GM19328 (cell line): ENCODE measurements at regions not wholly inside any gene's neighbourhood (a gene's known extent, or its start where the extent isn't known, plus 50 kb on each side); places are given as distances from the start of the nearest gene placed in this dataset.

Experiments
- ATAC-seq: cut with Tn5 transposase; IDR thresholded peaks from one replicate; pipeline ENCODE4 v1.9.1; 2021; ENCODE audit warnings: mild to moderate bottlenecking, moderate library complexity; ENCODE audit not compliant: unreplicated experiment

DNA sequence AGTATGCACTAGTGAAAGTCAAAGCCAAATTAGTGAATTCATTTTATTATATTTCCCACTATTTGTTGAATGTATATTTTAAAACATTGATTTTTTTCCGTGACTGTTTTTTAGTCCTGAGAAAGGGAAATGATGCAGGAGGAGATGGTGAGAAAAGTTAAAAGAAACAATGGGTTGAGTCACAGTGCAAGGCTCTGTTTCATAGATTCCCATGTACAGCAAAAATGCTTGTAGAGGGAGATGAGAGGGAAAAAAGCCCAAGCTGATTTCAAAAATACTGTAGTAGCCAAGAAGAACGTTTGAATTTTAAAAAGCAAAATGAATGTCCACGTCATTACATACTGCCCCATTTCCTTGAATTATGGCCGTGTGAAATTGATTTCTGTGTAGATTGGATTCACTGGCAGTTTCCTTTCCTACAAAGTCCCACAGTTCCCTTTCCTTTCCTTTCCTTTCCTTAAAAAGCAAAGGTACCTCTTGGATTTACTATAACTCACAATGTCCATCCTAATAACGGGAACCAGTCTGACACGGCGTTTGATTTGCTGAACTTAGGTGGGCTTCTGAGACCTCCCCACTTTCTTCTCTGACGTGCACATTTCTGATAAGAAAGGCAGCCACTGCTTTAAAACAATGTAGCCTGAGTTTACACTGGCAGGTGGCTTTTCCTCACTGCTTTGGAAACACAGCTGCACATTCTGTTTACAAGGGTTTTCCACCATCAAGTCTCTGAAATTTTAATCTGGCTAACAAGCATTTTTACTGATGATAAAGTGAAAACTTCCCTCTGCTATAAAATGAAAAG is 63.7 kb downstream of the SPCS3 start:
- ATAC-seq, result no peak

- ATAC-seq, result no peak
These were observed 65.8 kb downstream of the SPCS3 start for GRCh38 chr4:176385601-176386000.

- no peak for ATAC-seq
These were observed 67.8 kb downstream of the SPCS3 start for GRCh38 chr4:176387571-176387970.

DNA sequence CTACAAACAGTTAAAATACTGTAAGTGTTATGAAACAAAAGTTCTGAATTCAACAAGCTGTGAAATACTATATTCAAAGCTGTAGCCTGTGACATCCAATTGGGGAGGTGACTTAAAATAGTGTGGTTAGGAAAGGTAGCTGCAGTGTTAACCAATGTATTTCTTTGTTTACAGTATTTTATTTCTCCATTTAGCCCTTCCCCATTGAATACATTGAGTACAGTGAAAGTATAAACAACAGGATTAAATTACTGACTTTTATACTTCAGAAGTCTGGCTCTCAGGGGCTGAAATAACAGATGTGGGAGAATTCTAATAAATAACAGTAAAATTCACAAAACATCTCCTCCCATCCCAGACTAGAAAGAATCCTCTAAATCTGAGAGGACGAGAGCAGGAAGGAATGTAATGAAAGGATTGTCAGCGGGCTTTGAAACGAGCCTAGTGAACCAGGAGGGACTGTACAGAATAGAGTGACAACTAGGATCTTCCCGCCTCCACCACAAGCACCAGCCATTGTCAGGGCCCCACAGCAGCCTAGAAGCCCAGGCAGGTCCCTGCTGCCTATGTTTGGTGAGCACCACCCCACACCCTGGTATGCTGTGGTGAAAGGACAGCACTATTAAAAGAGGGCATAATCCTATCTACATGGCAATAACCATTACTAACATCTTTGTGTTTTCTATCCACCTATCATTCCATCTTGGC is 73.7 kb downstream of the SPCS3 start:
- no peak for ATAC-seq

GRCh38 chr4:176400816-176401461 is 81.2 kb downstream of the SPCS3 start:
- ATAC-seq, result no peak

- no peak for ATAC-seq
These were observed 84.9 kb downstream of the SPCS3 start for GRCh38 chr4:176404621-176405020.

- ATAC-seq, result no peak
These were observed 86.5 kb downstream of the SPCS3 start for GRCh38 chr4:176406297-176406696.

DNA sequence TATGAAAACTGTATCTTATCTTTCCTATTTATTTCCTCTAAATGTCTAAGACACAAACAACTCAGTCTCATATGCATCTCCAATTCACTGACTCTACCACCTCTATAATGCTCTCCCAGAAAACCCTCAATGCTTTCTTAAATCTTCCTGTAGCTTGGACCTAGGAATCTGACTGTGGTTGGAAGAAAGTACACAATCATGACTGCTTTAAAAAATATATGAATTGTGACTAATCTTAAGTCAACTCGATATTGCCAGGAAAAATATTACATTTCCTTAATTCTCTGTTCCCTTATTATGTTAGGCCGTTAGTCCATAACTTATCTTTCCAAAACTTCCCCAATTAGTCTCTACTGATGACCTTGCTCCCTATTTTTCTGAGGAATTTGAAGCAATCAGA is 87.0 kb downstream of the SPCS3 start:
- no peak for ATAC-seq

GRCh38 chr4:176409627-176410026 is 89.9 kb downstream of the SPCS3 start:
- ATAC-seq, result no peak

DNA sequence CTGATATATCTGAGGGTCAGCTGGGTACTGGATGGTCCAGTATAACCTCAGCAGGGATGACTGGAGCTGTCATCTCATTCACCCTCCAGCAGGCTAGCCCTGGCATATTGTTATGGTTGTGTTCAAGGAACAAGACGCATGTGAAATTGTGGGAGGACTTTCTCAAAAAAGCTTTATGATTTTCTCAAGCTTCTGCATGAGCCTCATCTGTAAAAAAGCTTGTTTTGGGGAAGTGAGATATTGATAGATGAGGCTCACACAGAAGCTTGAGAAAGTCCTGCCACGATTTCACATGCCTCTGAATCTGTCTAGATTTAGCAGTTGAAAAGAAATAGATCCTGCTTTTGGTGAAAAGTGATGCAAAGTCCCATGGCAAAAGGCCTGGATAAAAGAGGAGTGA is 93.4 kb downstream of the SPCS3 start:
- no peak for ATAC-seq

- ATAC-seq, result no peak
These were observed 102.2 kb downstream of the SPCS3 start for GRCh38 chr4:176422001-176422400.

GRCh38 chr4:176422511-176422910 is 102.7 kb downstream of the SPCS3 start:
- ATAC-seq, result no peak

- no peak for ATAC-seq
These were observed 105.3 kb downstream of the SPCS3 start for GRCh38 chr4:176425035-176425434.

- ATAC-seq, result no peak
These were observed 113.2 kb downstream of the SPCS3 start for GRCh38 chr4:176432811-176433540.

GRCh38 chr4:176433983-176434382 is 114.2 kb downstream of the SPCS3 start:
- no peak for ATAC-seq

DNA sequence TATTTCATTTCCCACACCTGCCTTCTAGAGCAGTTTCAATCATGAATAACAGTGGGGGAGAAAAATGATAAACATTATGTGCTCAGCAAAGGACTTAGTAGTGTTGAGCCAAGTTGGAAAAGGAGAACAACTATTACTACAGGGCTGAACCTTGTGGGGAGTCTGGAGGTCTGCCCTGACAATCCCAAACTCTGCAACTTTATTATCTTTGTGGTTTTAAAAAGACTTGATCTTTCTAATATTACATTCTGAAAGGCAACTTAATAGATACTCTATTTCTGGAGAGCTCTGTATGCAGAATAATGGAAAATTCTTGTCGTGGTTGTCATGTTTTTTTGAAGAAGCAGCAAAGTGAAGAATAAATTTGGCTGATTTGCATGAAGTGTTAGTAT is 116.1 kb downstream of the SPCS3 start:
- no peak for ATAC-seq

GRCh38 chr4:176436293-176436973 is 116.7 kb downstream of the SPCS3 start:
- ATAC-seq, result no peak

DNA sequence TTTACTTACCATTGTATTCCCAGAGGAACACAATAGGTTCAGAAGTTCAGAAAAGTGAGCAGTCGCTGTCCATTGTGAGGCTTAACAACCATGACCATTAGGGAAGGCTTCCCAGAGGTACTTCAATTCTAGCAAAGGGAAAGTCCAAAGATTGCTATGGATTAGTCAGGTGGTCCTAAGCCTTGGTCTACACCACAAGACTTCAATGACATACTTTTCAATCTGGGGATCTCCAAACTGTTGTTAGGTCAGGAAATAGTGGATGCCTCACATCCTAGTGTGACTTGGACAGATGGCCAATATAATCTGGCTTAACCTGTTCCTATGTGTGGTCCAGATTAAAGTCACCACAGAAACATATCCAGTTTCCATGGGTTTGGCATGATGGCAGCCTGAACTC is 118.0 kb downstream of the SPCS3 start:
- ATAC-seq, result no peak

DNA sequence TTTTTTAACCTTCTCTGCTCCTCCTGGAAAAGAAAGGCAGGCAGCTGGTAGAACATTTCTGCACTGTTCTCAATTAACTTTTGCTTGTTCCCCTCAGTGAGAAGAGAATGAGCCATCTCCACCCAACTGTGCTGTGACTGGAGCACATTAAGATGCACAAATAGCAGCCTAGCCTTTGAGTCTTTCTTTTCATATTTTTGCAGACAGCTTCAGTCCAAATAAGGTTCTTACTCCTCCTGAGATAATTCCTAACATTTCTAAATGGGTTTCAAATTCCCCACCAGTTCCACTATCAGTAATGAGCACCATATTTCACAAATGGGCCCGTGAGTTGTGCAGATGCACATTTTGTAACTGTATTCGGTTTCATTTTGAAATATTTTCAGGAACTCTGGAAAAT is 118.6 kb downstream of the SPCS3 start:
- ATAC-seq, result no peak

DNA sequence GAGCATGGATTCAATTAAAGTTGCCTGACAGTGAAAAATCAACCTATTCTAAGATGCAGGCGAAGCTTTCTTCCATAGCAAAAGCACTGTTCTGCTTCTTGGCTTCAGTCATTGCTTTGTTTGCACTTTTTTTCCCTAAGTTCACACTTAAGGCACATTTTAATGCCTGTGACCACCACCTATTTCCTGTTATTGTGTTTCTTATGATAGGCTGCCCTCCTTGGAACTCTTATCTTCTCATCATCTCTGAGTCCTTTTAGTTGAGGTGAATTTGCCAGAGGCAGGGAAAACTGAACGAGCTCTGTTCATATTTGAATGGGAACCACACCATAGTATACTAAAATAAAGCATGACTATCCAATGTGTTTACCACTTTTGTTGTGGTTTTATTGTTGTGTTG is 119.8 kb downstream of the SPCS3 start:
- ATAC-seq, result no peak

DNA sequence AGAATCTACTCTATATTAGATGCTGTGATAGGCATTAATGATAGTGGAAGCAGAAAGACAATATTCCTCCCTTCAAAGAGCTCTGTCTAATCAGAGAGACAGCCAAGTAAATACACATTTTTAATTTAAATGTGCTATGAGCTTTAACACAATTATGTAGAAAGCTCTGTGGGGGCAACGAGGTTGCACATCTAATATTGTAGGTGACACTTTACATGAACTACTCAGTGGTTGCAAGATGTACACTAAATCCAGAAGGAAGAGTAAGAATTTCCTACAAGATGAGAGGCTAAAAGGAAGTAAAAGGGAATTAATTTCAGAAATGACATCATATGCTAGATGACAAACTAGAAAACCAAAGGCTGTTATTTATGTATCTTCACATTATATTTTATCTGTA is 120.9 kb downstream of the SPCS3 start:
- no peak for ATAC-seq
